Upper lobe of right lung (tissue), 1 donor: ENCODE measurements at regions not wholly inside any gene's neighbourhood (a gene's known extent, or its start where the extent isn't known, plus 50 kb on each side); places are given as distances from the start of the nearest gene placed in this dataset.
A peak's percentile ranks its signal among the peaks of the same experiment; 100 is the strongest.

Experiments
- ATAC-seq: fragments of 200-7000 bp; cut with Tn5 transposase; one replicate; pipeline ENCODE4 v1.9.1; 2020; ENCODE audit warnings: mild to moderate bottlenecking, moderate library complexity
- DNase-seq: peaks from one replicate; pipeline ENCODE4 v3.0.0-alpha.2; 2020
- H3K27ac ChIP-seq: fragments of 200-600 bp; one replicate; pipeline ENCODE4 v1.8.0; 2022
- H3K27me3 ChIP-seq: fragments of 200-600 bp; one replicate; pipeline ENCODE4 v1.8.0; 2022; ENCODE audit warnings: mild to moderate bottlenecking
- H3K36me3 ChIP-seq: fragments of 200-600 bp; one replicate; pipeline ENCODE4 v1.8.0; 2022
- H3K4me1 ChIP-seq: fragments of 200-600 bp; one replicate; pipeline ENCODE4 v1.8.0; 2022
- H3K4me3 ChIP-seq: fragments of 200-600 bp; one replicate; pipeline ENCODE4 v1.8.0; 2022; ENCODE audit warnings: mild to moderate bottlenecking
- H3K9me3 ChIP-seq: fragments of 200-600 bp; one replicate; pipeline ENCODE4 v1.8.0; 2022
- intact Hi-C: fragments of 100-400 bp; cut with DNase I; formaldehyde crosslinking; loops from one replicate; pipeline ENCODE4 v1.11.0; 2022
- TF ChIP-seq, protein P1 (sequence below): fragments of 200-600 bp; IDR thresholded peaks from one replicate; pipeline ENCODE4 v1.8.0; 2022; ENCODE audit warnings: antibody characterized with exemption
- donor health status: DM: no; HTN: yes; CAD: no; lungs with severe emphysema.

DNA sequence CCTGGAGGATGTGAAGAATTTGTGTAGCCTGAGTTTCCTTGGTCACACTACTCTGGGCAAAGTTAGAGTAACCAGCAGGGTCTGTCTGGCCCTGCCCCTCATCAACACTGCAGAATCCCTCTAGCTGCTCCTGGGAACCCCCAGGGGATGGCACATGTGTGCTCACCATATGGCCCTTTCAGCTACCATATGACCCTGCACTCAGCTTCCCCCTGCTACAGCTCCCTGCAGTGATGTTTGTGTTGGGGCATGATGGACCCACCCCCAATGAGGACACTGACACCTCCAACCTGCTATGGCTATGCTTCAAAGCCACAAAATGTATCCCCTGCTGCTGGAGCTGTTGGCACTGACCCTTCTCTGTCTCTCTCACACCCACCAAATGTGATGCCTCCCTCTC lies 152.7 kb downstream of the SNX18 start:
- intact Hi-C loops, result no loop called here
- H3K9me3 ChIP-seq, result no peaks in the 10 kb centered on the region

DNA sequence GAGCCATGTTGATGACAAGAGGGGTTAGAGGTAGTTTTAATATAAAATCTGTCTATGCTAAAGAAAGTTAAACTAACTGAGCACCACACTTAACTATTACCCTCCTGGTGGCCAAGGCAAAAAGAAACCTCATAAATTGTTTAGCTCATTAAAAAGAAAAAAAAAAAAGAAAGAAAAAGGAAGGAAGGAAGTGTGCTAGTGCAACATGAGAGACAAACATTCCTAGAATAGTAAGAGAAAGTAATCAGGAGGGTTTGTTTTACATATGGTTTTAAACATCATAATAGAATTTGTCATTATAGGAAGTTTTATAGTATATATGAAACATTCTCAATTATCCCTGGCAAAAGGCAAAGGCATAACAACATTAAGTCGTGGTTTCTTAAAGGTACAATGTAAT lies 152.3 kb downstream of the SNX18 start:
- H3K36me3 ChIP-seq, result no peaks in the 10 kb centered on the region
- DNase-seq, result no peak
- no peaks in the 10 kb centered on the region for H3K27me3 ChIP-seq
- peaks cover 36% of the 10 kb centered on the region for H3K4me1 ChIP-seq
- no peak for ATAC-seq
- TF ChIP-seq, protein P1, sequence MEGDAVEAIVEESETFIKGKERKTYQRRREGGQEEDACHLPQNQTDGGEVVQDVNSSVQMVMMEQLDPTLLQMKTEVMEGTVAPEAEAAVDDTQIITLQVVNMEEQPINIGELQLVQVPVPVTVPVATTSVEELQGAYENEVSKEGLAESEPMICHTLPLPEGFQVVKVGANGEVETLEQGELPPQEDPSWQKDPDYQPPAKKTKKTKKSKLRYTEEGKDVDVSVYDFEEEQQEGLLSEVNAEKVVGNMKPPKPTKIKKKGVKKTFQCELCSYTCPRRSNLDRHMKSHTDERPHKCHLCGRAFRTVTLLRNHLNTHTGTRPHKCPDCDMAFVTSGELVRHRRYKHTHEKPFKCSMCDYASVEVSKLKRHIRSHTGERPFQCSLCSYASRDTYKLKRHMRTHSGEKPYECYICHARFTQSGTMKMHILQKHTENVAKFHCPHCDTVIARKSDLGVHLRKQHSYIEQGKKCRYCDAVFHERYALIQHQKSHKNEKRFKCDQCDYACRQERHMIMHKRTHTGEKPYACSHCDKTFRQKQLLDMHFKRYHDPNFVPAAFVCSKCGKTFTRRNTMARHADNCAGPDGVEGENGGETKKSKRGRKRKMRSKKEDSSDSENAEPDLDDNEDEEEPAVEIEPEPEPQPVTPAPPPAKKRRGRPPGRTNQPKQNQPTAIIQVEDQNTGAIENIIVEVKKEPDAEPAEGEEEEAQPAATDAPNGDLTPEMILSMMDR, result no peak
- no peaks in the 10 kb centered on the region for H3K9me3 ChIP-seq
- H3K27ac ChIP-seq, result no peak overlapping the region
- intact Hi-C loops, result no loop called here
- no peak overlapping the region for H3K4me3 ChIP-seq

More for the DNA sequence above, 152.7 kb downstream of the SNX18 start:
- H3K27ac ChIP-seq, result no peak overlapping the region
- H3K4me1 ChIP-seq, result peaks cover 36% of the 10 kb centered on the region
- H3K27me3 ChIP-seq, result no peaks in the 10 kb centered on the region
- H3K36me3 ChIP-seq, result no peaks in the 10 kb centered on the region
- DNase-seq (no peak), ATAC-seq (no peak)
- H3K4me3 ChIP-seq, result no peak overlapping the region
- TF ChIP-seq, protein P1, result no peak

DNA sequence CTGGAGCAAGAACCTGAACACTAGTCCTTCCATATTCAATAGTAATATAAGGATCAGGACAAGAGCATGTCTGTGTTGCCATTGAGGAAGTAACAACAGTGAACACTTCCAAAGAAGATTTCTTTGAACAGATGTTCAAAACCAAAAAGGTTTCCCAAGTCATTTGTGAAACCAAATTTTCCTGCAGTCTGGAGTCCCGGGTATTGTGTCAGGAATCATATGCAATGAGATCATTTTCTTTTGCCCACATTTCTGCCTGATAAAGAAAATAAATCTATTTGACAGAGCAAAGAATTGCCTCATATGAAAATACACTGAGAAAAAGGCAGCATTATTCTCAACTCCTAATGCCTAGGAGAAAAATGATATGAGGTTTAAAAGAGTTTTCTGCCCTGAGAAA lies 151.7 kb downstream of the SNX18 start:
- no peaks in the 10 kb centered on the region for H3K36me3 ChIP-seq
- H3K4me3 ChIP-seq, result no peak overlapping the region
- no peaks in the 10 kb centered on the region for H3K27me3 ChIP-seq
- peaks cover 35% of the 10 kb centered on the region for H3K4me1 ChIP-seq
- no peaks in the 10 kb centered on the region for H3K9me3 ChIP-seq
- TF ChIP-seq, protein P1, result no peak
- no peak overlapping the region for H3K27ac ChIP-seq
- no peak for ATAC-seq
- intact Hi-C loops, result no loop called here
- DNase-seq, result no peak

DNA sequence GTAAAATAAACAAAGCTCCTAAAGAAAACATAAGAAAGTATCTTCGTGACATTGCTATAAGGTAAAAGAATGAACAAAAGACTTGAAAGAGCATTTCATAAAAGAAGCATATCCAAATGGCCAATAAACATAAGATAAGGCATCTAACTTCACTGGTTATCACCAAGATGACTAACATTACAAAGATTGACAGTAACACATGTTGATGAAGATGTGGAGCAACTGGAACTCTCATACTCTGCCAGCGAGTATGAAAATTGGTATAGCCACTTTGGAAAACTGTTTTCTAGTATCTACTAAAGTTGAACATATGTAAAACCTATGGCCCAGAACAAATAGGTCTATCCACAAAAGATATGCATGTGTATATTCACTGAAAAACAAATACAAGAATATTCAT lies 150.5 kb downstream of the SNX18 start:
- Histone ChIP-seq H3K36me3 (no peaks in the 10 kb centered on the region), H3K27ac (no peak overlapping the region), H3K27me3 (no peaks in the 10 kb centered on the region), H3K9me3 (no peaks in the 10 kb centered on the region), H3K4me3 (no peak overlapping the region), H3K4me1 (peaks cover 29% of the 10 kb centered on the region)
- TF ChIP-seq, protein P1, result no peak
- ATAC-seq (no peak), DNase-seq (no peak)
- intact Hi-C loops, result no loop called here

DNA sequence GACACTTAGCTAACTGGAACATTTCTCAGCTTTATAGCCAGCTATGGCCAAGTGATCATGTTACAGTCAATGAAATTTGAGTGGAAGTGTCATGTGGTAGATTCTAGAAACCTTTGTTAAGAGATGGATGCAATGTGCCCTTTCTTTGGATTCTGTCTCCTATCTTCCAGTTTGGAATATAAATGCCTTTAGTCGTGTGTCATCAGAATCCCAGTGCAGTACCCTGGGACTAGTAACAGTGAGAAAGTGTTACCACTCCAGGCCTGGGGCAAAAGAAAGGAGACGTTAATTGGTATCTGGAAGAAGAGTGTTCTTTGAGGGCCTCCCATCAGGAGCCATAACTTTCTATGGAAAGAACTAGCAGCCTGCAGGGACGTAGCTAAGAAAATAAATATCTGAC lies 149.6 kb downstream of the SNX18 start:
- H3K36me3 ChIP-seq, result no peaks in the 10 kb centered on the region
- H3K27ac ChIP-seq, result no peak overlapping the region
- no peak for DNase-seq
- intact Hi-C loops, result no loop called here
- ATAC-seq, result no peak
- H3K4me3 ChIP-seq, result no peak overlapping the region
- no peaks in the 10 kb centered on the region for H3K9me3 ChIP-seq
- H3K27me3 ChIP-seq, result no peaks in the 10 kb centered on the region
- H3K4me1 ChIP-seq, result peaks cover 23% of the 10 kb centered on the region
- TF ChIP-seq, protein P1, result no peak

DNA sequence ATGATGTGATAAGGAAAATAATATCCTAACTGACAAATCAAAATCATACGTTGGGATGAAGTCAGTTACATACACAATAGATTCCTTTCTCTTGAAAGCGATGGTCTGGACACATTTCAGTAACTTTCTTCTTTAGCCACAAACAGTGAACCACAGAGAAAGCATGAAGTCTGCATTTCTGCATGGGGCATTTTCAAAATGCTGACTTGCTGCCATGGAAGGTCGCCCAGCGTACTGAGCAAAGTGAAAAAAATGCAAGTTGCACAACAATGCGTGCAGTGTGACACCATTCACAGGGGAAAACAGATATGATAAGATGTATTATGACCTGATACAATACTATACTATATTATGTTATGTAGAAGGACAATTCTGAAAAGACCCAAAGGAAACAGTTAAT lies 146.3 kb downstream of the SNX18 start:
- H3K27me3 ChIP-seq, result no peaks in the 10 kb centered on the region
- H3K9me3 ChIP-seq, result no peaks in the 10 kb centered on the region
- no peaks in the 10 kb centered on the region for H3K36me3 ChIP-seq
- no peak overlapping the region for H3K4me3 ChIP-seq
- no peak for DNase-seq
- peak; percentile 65 for ATAC-seq
- peaks cover 8% of the 10 kb centered on the region for H3K4me1 ChIP-seq
- no peak overlapping the region for H3K27ac ChIP-seq
- intact Hi-C loops, result no loop called here
- TF ChIP-seq, protein P1, result no peak
